Right ventricle myocardium superior (tissue), 1 donor: ENCODE measurements at regions not wholly inside any gene's neighbourhood (a gene's known extent, or its start where the extent isn't known, plus 50 kb on each side); places are given as distances from the start of the nearest gene placed in this dataset.
"Not testable (repeated sequence)": the region's sequence is repeated elsewhere in the genome, so short reads cannot be mapped to it uniquely, and the experiment has no call there.

Experiments
- ATAC-seq: fragments of 200-7000 bp; cut with Tn5 transposase; one replicate; pipeline ENCODE4 v1.9.1; 2020; ENCODE audit warnings: mild to moderate bottlenecking; ENCODE audit not compliant: poor library complexity
- DNase-seq: peaks from one replicate; pipeline ENCODE4 v3.0.0-alpha.2; 2020
- intact Hi-C: fragments of 100-400 bp; cut with DNase I; formaldehyde crosslinking; loops from one replicate; pipeline ENCODE4 v1.11.2; 2022
- donor health status: DM: no; HTN: yes; CAD: no; lungs with severe emphysema.

DNA sequence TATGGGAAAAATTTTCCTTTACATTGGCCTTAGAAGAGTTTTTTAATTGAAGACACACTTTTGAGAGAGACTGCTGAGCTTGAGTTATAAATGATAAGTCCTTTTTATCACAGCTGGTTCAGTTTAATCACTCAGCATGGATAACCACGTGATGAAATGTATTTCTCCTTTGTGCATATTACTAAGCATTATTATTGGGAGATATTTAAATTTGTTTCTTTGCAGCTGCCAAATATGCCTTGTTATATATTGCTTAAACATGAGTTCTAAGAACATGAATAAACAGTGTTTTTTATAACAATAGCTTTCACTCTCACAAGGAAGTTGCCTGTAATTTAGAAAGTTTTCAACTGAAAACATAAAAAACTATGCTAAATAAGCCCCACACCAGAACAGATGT is 293.5 kb upstream of the LRFN5 start:
- DNase-seq (no peak), ATAC-seq (no peak)
- intact Hi-C loops, result no loop called here

DNA sequence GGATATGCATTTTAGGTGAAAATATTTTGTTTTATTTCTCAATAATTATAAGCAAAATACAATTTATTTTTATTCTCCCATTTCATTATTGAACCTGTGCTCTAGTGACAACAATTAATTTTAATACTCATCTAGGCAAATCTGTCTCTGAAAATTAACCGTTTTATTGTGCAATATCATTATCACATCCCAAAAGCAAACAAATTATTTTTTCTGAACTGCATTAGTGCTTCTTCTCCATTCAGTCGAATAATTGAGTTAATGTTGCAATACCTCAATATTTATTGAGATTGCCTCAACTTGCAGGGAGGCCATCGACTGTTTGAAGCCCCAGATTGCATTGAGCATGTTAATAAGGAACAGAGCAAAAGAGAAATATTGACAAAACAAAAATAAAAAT is 303.2 kb upstream of the LRFN5 start:
- DNase-seq, result no peak
- no peak for ATAC-seq
- intact Hi-C loops, result no loop called here

DNA sequence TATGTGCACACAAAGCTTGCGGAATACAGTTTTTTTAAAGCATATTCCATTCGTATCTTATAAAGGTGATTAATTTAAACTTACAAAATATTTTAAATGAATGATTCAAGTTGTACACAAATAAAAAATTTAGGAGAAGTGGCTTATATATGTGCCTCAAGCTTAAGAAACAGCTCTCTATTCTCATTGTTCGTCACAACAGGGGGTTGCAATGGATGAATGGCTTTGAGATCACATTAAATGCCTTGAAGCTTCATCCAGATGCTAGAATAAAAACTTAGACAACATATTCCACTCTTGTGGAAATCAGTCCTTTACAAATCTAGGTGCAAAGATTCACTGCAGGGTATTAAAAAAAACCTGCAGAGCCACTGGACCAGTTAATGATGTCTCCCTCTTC is 303.9 kb upstream of the LRFN5 start:
- intact Hi-C loops, result no loop called here
- ATAC-seq (no peak), DNase-seq (no peak)

DNA sequence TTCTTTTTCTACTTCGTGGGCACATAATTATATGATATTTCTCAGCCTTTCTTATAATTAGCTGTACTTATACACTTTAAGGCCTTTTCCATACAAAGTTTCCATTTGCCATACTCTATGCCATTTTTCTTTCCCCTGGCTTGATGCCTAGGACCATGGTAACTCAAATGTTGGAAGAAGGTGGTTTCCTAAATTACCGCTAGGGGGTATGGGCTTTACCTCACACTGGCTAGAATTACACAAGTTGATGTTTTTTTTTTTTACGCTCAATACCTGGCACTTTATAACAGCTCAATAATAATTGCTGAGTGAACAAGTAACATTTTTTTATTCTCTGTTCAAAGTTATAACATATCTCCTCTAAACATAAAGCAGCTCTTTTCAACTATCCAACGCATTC is 306.8 kb upstream of the LRFN5 start:
- intact Hi-C loops, result no loop called here
- no peak for ATAC-seq

DNA sequence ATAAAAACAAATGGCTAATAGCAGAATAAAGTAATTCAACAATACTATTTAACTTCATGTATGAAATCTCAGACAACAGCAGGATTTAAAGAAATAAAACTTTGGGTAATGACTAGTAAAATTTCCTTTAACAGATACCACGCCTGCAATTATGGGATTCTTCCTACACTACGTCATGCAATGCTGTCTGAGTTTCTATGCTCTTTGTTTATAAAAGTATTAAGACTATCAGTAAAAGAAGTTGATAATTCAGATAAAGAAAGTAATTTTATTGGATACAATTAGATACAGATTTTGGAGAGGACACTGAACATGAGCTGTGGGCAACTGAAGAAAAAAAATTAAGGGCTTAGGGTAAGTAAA is 308.4 kb upstream of the LRFN5 start:
- ATAC-seq (no peak), DNase-seq (no peak)
- intact Hi-C loops, result no loop called here

More for the DNA sequence above, 306.8 kb upstream of the LRFN5 start:
- no peak for DNase-seq

DNA sequence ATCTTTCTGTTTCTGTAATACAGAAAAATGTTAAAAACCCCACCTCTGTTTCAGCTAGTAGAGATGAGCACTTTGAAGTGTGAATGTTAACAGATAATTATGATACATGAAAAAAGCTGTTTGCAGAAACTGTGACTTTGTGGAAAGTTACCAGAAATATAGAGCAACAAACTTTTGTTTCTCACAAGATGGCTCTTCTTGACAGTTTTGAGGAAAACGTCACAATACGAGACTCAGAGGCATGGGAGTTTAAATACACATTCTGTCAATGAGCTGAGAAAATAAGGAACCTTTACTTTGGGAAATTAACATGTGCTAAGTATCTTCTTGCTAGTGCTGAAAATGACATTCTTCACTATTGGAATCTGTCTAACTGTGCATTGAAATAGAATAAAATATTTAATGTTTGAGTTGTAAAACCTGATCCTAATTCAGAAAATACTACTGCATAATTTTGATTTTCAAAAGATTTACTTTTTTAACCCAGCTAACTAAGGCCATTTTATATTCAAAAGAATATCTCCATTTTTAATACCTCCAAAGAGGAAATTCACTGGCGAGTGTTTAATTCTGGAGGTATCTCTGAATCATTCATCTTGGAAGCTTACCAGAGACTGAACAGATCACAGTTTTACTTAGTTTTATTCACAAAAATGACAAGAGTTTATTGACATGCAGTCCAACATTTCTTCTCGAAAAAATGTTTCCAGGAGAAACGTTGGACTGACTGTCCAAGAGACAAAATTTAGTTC is 308.9 kb upstream of the LRFN5 start:
- intact Hi-C loops, result no loop called here
- no peak for DNase-seq
- ATAC-seq, result no peak

DNA sequence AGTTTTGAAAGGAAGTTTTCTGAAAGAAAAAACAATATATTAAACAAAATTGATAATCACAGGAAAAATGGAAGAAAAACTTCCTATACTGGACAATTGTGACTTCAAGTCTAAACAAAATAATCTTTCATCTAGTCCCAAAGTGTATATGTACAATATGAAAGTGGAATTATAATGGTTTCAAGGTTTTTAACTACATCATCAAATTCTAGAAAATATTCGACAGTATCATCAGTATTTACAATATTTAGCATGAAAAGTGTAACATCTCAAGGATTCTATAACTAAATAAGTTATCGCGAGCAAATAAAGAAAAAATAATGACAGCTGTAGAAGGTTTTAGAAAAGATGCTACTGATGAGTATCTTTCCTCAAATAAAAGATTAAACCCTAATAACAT is 310.9 kb upstream of the LRFN5 start:
- intact Hi-C loops, result no loop called here
- no peak for ATAC-seq
- DNase-seq, result no peak

DNA sequence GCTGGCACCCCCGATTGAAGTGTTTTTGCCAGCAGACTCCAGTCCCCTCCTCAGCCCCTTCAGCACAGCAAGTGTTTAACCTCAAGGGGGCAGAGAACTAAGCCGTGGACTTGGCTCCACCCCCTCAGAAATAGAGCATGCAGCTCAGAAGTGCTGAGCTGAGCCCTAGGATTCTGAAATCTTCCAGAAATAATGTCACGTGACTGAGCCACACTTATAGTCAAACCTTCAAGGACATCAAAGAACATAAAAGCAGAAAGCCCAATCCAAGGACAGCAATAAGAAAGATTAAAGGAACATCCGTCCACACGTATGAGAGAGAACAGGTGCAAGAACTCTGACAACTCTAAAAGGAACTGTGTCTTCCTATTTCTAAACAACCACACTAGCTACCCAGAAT is 317.7 kb upstream of the LRFN5 start:
- DNase-seq (no peak), ATAC-seq (no peak)
- intact Hi-C loops, result no loop called here

DNA sequence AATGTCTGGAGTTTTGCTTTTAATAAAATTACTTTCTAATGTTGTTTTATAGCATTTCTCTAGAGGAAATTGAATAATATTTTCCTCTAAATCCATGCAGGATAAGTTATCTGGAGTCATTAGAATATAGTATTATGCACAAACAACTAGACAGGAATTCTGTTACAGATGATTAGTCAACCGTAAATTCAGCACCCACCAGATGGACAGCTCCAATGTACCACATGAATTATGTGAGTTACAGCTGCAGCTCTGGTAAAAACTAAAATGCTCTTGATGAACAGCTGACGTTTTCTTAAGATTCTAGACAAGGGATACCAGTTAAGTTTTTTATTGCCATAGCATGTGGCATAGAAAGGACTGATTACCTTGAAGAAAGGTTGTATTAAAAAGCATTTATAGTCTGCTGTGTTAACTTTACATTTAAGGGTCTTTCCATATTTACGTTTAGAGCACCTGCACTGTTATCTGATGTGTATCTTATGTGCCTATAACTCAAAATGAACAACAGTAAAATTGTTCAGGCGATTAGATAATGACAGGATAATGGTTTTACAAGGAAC is 321.4 kb upstream of the LRFN5 start:
- DNase-seq (no peak), ATAC-seq (no peak)
- intact Hi-C loops, result no loop called here

DNA sequence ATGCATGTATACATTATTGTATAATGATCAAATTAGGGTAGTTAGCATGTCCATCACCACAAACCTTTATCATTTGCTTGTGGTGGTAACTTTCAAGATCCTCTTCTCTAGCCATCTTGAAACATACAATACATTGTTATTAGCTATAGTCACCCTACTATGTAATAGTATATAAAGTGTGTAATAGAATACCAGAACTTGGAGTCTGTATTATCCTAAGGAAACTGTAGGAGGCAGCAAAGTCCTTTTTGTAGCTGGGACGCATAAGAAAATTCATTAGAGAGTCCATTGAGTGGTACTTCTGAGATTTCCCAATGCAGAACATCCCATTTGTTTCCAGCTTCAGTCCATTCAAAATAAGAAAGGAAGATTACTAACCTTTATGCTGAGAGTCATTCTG is 325.9 kb upstream of the LRFN5 start:
- intact Hi-C loops, result no loop called here
- no peak for DNase-seq
- no peak for ATAC-seq

DNA sequence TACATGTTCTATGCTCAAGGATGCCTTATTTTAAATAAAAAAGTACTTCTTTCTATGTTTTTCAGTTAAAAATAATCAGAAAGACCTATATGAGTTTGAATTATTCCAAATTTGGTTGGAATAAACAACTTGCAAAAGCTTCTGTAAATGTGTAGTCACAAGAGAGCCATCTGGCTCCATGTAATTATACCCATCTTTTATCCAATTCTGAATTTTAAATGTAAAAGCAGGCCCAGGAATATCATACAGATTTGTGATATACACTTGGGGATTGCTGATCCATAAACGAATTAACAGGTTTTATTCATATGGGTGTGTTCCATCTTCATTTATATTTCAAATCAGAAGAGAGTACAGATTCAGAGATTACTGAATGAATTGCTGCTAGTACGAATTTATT is 329.2 kb upstream of the LRFN5 start:
- no peak for ATAC-seq
- intact Hi-C loops, result no loop called here
- DNase-seq, result no peak

DNA sequence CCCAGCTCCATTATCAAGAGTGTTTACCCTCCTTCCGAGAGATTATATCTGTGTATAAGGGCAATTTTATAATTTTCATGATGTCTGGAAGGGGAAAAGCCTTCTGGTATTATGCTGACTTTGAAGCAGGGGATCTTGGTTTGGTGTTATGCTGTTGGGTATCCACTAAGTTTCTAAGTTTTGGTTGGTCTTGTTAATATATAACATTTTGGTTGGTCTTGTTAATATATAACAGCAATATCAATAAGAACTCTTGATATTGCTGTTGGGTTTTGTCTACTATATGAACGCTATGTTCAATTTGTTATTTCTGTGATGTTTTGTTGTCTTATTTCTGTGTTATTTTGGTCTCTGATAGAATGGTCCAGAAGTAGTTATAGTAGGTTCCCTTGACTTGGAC is 349.2 kb upstream of the LRFN5 start:
- ATAC-seq (no peak), DNase-seq (no peak)
- intact Hi-C loops, result no loop called here

DNA sequence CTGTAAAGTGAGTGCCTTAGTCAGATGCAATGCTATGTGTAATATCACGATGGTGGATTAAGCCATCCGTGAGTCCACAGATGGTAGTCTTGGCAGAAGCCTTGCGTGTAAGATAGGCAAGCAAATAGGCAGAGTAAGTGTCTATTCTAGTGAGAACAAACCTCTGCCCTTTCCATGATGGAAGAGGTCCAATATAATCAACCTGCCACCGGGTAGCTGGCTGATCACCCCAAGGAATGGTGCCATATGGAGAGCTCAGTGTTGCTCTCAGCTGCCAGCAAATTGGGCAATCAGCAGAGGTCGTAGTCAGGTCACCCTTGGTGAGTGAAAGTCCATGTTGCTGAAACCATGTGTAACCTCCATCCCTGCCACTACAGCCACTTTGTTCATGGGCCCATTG is 371.2 kb upstream of the LRFN5 start:
- DNase-seq, result no peak
- intact Hi-C loops, result no loop called here
- no peak for ATAC-seq

DNA sequence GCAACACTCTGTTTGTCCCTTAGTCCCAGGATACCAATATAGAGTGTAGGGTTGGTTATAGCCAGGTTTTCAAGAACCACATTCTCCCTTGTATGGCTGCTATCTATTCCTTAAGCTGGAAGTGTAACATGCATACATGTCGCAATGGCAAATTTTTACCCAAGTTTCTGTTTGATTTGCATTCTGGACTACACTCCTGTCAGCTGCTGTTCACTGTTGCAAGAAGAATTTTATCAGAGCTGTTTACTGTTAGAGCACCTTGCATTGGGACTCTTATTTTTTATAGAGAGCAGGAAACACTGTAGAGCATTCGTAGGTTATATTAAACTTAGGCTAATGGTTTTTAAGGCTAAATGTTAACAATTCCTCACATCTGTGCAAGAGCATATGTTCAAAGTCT is 376.0 kb upstream of the LRFN5 start:
- no peak for DNase-seq
- ATAC-seq, result no peak
- intact Hi-C loops, result no loop called here

DNA sequence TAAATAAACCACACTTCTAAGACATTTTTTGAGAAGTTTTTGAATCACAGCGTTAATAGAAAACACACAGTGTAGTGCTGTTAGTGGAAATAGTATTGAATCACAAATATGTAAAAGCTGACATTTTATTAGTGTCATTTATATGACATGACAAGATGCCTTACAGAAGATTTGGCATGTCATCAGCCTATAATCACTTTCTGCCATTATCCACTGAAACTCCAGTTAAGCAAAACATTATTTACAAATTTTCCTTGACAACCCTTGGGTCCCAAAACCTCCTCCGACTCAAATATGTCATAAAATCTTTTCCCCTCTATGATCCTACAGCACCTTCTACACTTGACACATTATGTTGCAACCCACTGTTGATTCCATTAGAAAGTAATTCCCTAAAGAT is 376.9 kb upstream of the LRFN5 start:
- DNase-seq (no peak), ATAC-seq (no peak)
- intact Hi-C loops, result no loop called here

DNA sequence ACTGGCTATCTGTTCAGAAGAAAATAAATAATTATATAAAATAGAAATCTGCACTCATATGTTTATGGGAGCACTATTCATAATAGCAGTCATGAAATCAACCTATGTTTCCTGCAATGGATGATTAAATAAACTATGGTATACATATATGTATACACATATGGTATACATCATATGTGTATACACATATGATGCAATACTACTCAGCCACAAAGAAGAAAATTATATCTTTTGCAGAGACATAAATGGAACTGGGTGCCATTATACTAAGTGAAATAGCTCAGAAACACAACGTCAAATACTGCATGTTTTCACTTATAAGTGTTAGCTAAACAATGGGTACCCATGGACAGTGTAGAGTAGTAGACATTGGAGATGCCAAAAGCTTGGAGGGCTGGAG is 381.2 kb upstream of the LRFN5 start:
- intact Hi-C loops, result no loop called here
- DNase-seq (no peak), ATAC-seq (no peak)

DNA sequence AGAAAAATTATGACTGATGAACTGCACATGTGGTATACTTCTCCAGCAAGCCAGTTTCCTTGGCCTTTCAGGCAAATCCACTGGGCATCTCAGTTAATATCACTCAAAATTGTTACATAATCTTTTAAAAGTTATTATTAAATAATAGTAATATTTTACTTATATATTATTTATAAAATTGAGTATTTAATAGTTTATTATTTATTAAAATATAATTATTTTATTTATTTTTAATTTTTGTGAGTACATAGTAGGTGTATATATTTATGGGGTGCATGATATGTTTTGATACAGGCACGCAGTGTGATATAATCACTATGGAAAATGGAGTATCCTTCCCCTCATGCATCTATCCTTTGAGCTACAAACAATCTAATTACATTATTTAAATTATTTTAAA is 384.1 kb upstream of the LRFN5 start:
- intact Hi-C loops, result no loop called here
- ATAC-seq, result no peak
- DNase-seq, result no peak

DNA sequence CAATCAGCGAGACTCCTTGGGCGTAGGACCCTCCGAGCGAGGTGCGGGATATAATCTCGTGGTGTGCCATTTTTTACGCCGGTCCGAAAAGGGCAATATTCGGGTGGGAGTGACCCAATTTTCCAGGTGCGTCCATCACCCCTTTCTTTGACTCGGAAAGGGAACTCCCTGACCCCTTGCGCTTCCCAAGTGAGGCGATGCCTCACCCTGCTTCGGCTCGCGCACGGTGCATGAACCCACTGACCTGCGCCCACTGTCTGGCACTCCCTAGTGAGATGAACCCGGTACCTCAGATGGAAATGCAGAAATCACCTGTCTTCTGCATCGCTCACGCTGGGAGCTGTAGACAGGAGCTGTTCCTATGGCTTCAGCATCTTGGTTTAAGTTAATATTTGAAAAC is 391.7 kb upstream of the LRFN5 start:
- ATAC-seq, DNase-seq, intact Hi-C loops: not testable (repeated sequence)

DNA sequence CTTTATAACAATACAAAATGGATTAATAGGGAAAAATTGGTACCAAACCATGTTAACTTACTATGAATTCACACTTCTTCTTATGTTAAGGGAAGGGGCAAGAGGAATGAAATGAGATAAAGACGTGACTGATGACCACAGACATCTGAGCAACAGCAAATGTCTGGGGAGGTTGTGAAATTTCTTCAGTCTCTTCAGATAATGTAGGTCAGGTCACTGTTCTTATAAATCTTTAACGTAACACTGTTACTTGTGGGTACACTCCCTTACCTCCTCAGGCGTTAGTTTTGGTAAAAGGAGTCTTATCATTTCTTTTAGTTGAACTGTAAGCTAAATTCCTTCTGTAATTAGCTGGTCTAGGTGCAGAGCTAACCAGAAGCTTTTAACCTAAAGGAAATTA is 405.0 kb upstream of the LRFN5 start:
- intact Hi-C loops, result no loop called here
- DNase-seq (no peak), ATAC-seq (no peak)

DNA sequence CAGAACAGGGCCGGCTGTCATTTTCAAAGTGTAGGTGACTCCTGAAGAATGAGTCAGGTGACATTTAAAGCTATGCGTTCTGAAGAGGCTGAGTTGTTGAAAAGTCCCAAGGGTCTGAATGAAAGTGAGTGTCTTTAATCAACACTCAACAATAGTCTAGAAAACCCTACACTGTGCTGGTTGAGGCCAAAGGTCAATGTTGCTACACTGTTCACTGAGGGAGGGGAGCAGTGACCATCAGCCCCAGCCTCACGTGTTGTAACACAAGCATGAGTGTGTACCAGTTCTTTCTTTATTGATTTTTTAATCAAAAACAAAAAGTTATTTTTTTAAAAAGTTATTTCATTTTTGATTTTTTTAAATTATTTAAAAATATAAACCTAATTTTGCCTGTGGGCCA is 418.8 kb upstream of the LRFN5 start:
- no peak for ATAC-seq
- intact Hi-C loops, result no loop called here
- DNase-seq, result no peak

DNA sequence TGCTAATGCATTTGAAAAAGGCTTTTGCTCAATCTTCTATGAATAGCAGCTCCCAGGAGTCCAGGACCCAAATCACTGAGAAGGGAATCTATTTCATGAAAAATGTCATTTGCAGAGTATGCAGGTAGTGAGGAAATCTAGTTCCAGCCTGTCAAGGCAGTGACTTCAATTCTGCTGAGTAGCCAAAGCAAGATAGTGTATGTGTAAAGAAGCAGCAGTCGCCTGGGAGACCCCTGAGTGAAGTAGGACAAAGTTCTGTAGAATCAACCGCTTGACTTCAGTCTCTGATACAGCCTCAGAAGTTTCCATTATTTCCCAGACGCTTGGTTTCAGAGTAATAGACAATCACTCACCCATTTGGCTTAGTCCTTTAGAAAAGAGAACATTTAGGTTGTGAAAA is 435.6 kb upstream of the LRFN5 start:
- DNase-seq (no peak), ATAC-seq (no peak)
- intact Hi-C loops, result no loop called here
